ENCODE measurements at regions not wholly inside any gene's neighbourhood (a gene's known extent, or its start where the extent isn't known, plus 50 kb on each side); places are given as distances from the start of the nearest gene placed in this dataset.

DNA sequence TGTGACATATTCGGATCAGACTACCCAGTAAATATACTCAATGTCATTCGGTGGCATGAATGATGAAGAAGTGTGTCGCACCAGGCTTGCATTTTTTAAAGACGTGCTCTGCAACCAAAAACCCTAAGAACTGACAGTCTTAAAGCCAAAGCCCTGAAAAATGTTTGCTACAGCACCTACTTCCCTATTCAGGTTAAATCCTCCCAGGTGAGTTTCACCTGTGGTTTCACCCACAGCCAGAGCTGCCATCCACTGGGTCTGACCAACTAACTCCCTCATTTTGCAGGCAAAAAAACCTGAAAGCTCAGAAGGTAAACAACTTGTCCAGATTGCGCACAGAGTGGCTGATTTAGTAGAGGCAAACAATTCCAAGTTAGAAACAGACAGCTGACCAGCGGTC is 222.3 kb upstream of the MGAT5 start:
- TF ChIP-seq, protein P1, sequence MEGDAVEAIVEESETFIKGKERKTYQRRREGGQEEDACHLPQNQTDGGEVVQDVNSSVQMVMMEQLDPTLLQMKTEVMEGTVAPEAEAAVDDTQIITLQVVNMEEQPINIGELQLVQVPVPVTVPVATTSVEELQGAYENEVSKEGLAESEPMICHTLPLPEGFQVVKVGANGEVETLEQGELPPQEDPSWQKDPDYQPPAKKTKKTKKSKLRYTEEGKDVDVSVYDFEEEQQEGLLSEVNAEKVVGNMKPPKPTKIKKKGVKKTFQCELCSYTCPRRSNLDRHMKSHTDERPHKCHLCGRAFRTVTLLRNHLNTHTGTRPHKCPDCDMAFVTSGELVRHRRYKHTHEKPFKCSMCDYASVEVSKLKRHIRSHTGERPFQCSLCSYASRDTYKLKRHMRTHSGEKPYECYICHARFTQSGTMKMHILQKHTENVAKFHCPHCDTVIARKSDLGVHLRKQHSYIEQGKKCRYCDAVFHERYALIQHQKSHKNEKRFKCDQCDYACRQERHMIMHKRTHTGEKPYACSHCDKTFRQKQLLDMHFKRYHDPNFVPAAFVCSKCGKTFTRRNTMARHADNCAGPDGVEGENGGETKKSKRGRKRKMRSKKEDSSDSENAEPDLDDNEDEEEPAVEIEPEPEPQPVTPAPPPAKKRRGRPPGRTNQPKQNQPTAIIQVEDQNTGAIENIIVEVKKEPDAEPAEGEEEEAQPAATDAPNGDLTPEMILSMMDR (IDR thresholded peaks at IDR 0.05): no peak

DNA sequence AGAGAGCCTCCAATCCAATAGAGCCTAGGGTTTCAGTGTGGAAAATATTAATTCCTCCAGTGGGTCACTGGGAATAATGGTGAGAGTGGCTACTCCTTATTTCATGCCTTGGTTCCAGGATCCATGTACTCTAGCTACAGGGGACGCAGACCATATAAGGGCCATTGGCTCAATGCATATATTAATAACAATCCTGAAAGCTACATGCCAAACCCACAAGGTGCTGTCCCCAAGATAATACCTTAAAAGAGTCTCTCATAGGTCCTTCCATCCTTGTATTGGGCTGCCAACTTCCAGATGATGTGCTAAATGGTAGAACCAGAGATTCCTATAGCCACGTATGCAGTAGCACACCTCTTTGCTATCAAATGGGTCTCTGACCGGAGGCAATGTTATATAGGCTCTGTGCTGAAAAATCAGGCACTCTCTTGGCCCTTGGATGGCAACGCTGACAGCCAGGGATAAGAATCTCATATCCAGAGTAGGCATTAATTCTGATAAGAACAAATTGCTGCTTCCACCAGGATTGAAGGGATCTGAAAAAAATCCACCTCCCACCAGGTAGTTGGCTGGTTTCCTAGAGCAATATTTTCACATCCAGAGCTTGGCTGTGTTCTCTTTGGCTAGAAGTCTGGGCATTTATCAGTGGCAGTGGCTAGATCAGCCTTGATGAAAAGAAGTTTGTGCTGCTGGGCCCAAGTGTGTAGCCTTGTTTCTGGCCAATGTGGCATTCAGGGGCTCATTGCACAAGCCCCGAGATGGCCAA is 218.1 kb upstream of the MGAT5 start:
- TF ChIP-seq, protein P1 (IDR thresholded peaks at IDR 0.05): no peak

DNA sequence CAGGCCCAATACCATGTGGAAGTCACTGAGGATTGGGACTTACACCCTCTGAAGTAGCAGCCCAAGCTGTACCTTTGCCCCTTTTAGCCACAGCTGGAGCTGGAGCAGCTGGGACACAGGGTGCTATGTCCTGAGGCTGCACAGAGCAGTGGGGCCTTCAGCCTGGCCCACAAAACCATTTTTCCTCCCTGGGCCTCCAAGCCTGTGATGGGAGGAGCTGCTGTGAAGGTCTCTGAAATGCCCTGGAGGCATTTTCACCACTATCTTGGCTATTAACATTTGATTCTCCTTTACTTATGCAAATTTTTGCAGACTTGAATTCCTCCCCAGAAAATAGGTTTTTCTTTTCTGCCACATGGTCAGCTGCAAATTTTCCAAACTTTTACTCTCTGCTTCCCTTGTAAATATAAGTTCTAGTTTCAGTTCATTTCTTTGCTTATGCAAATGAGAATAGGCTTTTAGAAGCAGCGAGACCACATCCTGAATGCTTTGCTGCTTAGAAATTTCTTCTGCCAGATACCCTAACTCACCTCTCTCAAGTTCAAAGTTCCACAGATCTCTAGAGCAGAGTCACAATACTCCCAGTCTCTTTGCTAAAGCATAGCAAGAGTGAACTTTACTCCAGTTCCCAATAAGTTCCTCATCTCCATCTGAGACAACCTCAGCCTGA is 213.8 kb upstream of the MGAT5 start:
- TF ChIP-seq, protein P1 (IDR thresholded peaks at IDR 0.05): no peak

DNA sequence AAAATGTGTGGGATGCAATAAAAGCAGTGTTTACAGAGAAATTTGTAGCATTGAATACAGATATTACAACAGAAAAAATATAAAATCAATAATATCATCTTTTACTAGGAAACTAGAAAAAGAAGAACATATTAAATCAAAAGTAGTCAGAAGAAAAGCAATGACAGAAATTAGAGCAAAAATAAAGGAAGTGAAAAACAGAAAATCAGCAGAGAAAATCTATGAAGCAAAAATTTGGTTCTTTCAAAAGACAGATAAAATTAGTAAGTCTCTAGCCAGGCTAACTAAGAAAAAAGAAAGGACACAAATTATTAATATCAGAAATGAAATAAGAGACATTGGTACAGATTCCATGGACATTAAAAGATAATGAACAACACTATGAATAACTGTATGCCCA is 212.0 kb upstream of the MGAT5 start:
- TF ChIP-seq, protein P1 (IDR thresholded peaks at IDR 0.05): no peak

DNA sequence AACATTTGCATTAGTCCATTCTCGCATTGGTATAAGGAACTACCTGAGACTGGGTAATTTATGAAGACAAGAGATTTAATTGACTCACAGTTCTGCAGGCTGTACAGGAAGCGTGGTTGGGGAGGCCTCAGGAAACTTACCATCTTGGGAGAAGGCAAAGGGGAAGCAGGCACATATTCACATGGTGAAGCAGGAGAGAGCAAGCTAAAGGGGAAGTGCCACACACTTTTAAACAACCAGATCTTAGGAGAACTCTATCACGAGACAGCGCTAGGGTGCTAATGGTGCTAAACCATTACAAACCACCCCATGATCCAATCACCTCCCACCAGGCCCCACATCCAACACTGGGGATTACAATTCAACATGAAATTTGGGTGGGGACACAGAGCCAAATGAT is 201.7 kb upstream of the MGAT5 start:
- TF ChIP-seq, protein P1 (IDR thresholded peaks at IDR 0.05): no peak

DNA sequence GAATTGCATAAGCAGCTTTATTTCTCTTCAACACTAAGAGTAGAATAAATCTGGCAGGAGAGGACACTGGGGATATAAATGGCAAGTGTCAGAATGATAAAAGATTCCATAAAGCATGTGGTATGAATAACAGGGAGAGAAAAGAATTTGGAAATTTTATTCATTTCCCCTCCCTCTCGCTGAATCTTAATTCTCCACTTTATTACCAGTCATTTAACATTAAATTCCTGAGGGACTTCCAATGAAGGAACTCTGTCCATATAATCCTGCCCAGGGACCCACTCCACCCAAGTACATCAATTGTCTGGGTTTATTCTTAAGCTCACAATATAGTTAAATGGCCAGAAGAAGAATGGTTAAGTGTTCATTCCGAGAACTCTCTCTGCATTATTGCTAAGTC is 197.7 kb upstream of the MGAT5 start:
- TF ChIP-seq, protein P1 (IDR thresholded peaks at IDR 0.05): no peak

DNA sequence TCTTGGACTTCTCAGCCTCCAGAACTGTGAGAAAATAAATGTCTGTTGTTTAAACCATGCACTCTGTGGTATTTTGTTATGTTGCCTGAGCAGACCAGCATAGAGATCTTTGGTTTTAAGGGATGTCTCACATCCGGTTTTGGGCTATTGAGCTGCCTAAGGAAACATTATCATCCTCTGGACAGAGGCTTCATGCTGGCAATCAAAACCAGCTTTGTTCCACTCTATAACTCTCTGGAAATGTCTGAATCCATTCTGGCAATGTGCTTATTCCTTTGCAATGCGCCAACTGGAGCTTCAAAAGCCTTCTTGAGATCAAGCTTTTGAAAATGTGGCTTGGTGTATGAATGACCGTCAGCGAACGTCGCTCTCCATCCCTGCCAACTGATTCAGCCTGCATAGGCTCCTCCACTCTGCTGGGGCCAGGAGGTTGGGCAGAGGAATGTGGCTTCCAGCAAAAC is 183.6 kb upstream of the MGAT5 start:
- TF ChIP-seq, protein P1 (IDR thresholded peaks at IDR 0.05): no peak
